DMS 273 (cell line): ENCODE measurements at regions not wholly inside any gene's neighbourhood (a gene's known extent, or its start where the extent isn't known, plus 50 kb on each side); places are given as distances from the start of the nearest gene placed in this dataset.
"Not testable (repeated sequence)": the region's sequence is repeated elsewhere in the genome, so short reads cannot be mapped to it uniquely, and the experiment has no call there.

ENCODE experiments used
- DNase-seq: peaks from one replicate; lab custom pipeline; 2025; ENCODE audit not compliant: unreplicated experiment; lab: John Stamatoyannopoulos, UW

- no peak for DNase-seq
Measured at GRCh38 chr2:38484957-38485356, 107.9 kb upstream of the ATL2 start.

GRCh38 chr2:38483776-38484501 lies 106.9 kb upstream of the ATL2 start:
- no peak for DNase-seq

- not testable (repeated sequence) for DNase-seq
Measured at GRCh38 chr2:38482710-38483109, 105.6 kb upstream of the ATL2 start.

GRCh38 chr2:38480617-38481016 lies 103.5 kb upstream of the ATL2 start:
- DNase-seq: no peak

- DNase-seq: no peak
Measured at GRCh38 chr2:38477006-38477405, 99.9 kb upstream of the ATL2 start.

- no peak for DNase-seq
Measured at GRCh38 chr2:38475567-38475881, 98.5 kb upstream of the ATL2 start.

- DNase-seq: no peak
Measured at GRCh38 chr2:38474715-38475566, 97.9 kb upstream of the ATL2 start.

- no peak for DNase-seq
Measured at GRCh38 chr2:38474021-38474456, 97.0 kb upstream of the ATL2 start.

GRCh38 chr2:38473333-38474005 lies 96.4 kb upstream of the ATL2 start:
- DNase-seq: no peak

GRCh38 chr2:38470115-38470514 lies 93.0 kb upstream of the ATL2 start:
- DNase-seq: no peak

- no peak for DNase-seq
Measured at GRCh38 chr2:38467768-38468455, 90.8 kb upstream of the ATL2 start.

- DNase-seq: no peak
Measured at GRCh38 chr2:38466876-38467767, 90.0 kb upstream of the ATL2 start.

- DNase-seq: no peak
Measured at GRCh38 chr2:38466409-38466808, 89.3 kb upstream of the ATL2 start.

- DNase-seq: peak; percentile 74
Measured at GRCh38 chr2:38465789-38466127, 88.7 kb upstream of the ATL2 start.

GRCh38 chr2:38464971-38465788 lies 88.1 kb upstream of the ATL2 start:
- DNase-seq: no peak

GRCh38 chr2:38463752-38464151 lies 86.7 kb upstream of the ATL2 start:
- no peak for DNase-seq

- peak; percentile 19 for DNase-seq
Measured at GRCh38 chr2:38462121-38462661, 85.1 kb upstream of the ATL2 start.

- no peak for DNase-seq
Measured at GRCh38 chr2:38461470-38461869, 84.4 kb upstream of the ATL2 start.

GRCh38 chr2:38460313-38460712 lies 83.2 kb upstream of the ATL2 start:
- DNase-seq: no peak
